CD4-positive, alpha-beta T cell treated with Interleukin-17A for 1 hour (primary cell): ENCODE measurements at regions not wholly inside any gene's neighbourhood (a gene's known extent, or its start where the extent isn't known, plus 50 kb on each side); places are given as distances from the start of the nearest gene placed in this dataset.
"Not testable (repeated sequence)": the region's sequence is repeated elsewhere in the genome, so short reads cannot be mapped to it uniquely, and the experiment has no call there.

Source experiments
- DNase-seq: peaks from one replicate; pipeline ENCODE4 v3.0.0-alpha.2; 2020

DNA sequence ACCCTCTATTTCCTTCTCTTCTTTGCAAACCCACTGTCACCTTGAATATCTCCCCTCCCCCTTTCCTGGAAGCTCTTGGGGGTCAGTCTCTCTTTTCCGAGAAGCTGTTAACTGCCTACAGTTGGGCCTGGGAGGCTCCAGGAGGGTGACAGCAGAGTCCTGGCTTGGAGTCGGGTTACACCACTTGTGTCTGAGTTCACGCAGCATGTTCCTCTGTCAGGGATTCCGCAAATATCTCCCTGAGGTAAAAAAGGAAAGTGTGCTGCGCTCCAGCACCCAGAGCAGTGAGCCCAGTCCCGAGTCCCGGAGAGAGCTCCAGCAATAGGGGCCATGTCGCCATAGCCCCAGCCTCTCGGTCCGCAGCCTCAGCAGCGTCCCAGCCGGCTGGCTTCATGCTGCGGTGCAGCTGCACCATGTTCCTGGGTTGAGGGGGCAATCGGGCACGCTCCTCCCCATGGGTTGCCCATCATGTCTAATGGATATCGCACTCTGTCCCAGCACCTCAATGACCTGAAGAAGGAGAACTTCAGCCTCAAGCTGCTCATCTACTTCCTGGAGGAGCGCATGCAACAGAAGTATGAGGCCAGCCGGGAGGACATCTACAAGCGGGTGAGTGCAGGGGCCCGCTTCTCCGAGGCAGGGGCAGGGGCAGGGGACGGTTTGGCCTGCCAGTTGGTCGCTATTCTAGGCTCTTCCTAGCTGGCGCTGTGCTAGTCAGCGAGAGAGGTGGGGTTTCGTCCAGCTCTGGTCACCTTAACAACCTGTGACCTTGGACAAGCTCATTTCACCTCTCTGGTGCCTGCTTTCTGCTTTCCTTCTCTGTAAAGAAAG is 101.3 kb upstream of the SEC22B start:
- DNase-seq = not testable (repeated sequence)

DNA sequence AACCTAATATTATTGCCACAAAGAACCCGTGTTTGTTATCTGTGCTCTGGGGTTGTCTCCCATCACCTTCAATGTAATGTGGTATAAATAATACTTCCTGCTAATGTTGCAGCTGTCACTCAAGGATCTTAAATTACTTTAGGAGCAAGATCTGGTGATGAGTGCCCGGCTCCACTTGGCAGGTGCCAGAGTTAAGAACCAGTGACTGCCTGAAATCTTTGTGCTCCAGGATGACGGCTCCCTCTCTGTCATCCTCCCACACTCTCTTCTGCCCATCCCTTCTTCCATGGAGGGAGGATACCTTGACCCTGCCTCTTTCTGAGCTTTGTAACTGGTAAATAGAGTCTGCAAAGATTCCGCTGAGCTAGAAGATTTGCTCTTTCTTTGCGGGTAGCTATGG is 100.4 kb upstream of the SEC22B start:
- DNase-seq = not testable (repeated sequence)

DNA sequence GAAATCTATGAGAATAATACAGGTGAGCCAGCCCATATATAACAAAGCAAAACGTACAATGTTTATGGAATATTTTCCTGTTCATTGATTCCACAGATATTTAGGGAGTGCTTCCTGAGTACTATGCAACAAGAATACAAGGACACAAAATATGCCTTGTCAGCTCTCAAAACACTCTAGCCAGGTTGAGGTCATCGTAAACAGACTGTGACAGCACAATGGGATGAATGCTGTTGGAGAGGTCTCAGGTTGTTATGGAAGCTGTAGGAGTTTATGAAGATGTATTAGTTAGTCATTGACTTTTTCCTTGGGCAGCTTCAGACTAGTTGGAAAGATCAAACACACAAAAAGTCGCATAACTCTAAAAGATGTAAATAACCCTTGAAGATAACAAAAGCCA is 98.1 kb upstream of the SEC22B start:
- not testable (repeated sequence) for DNase-seq

DNA sequence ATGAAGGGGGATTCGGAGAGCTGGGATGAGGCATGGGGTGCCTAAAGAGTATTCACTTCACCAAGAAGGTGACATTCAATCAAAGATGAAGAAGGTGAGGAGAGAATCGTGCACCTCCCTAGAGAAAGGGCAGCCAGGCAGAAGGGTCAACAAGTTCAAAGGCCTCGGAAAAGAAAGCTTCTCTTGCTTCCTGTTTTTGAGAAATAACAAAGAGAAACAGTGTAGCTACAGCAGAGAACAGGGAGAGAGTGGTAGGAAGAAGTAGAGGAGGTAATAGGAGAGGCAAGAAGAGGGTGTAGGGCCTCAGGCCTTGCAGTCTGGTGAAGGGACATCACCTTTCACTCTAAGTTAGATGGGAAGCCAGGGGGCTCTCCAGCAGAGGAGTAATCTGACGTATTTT is 97.0 kb upstream of the SEC22B start:
- DNase-seq = not testable (repeated sequence)

DNA sequence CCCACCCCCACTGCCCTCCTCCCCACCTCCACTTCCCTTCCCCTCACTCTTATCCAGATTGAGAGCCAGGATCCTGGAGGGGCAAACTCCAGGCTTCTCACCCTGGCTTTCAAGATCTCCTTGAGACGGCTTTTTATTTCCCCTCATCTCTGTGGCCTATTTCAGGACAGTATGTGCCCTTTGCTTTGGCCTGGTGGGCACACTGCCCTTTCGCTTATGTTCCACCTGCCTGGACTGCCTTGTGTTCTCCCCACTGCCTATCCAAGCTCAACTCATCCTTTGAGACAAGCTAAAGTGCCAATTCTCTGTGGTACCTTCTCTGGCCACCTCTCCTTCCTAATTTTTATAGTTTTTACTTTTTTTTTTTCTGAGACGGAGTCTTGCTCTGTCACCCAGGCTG is 95.9 kb upstream of the SEC22B start:
- DNase-seq = not testable (repeated sequence)

DNA sequence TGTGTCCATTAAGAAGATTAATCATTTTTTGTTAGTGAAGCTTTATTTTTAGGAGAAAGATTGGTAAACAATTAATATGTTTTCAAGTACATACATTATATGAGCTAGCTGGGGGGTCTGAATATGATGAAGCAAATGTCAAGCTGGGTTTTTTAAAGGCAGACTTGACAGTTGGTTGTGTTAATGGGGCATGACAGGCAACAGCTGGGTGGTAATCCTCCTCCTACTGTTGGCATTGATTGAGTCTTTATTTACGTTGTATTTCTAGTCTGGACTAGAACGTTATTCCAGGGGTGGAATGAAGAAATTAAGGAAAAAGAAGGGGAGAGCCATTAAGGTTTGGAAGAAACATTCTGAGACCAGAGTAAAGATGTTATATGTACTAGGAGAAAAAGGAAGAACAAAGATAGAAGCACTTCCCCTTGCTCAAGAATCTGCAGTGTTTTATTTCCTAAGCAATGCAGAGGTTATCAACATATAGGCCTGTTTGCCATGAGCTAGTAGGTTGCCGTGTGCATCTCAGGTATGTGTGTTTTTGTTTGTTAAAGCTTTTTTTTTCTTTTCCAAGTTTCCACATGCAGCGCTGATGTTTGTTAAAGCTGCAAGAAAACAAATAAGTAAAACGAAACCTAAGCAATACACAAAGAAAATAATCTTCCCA is 95.4 kb upstream of the SEC22B start:
- not testable (repeated sequence) for DNase-seq

DNA sequence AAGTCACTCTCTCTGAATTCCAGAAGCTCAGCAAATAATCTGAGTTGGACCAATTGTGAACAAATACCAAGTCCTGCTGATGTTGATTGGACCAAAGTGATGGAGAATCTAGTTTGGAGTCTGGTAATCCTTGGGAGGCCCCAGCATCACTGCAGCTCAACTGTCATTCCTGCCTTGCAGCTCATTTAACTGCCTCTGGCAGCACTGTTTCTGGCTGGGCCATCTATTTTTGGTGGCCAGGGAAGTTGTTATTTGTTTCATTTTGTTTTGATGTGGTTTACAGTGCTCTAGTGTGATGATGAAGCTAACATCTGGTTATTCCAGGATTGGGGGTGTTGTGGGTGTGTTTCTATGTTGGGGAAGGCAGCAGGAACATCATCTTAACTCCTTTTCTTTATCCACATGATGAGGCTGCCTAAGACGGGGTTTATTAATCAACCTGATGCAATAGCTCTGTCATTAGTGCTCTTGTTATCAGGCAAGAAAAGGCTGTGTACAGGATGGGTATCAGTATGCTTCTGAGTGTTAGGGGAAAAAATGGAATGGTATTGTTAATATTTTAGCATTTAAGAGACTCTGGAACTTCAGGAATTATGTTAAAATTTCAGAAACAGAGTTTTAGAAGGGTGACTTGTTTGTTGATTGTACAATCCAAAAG is 91.7 kb upstream of the SEC22B start:
- not testable (repeated sequence) for DNase-seq

DNA sequence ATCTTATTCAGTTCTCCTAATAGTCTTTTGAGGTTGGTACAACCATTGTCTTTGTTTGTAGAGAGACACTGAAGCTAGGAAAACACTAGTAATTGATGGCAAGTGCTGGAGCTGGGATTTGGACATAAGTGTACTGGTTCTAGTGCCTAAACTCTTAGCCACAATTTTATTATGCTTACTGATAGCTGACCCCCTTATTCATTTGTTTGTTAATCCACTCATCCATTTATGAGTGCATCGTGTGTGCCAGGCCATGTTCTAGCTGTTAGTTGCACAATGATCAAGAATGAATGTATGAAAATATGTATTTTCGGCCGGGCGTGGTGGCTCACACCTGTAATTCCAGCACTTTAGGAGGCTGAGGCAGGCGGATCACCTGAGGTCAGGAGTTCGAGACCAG is 88.2 kb upstream of the SEC22B start:
- DNase-seq = not testable (repeated sequence)

DNA sequence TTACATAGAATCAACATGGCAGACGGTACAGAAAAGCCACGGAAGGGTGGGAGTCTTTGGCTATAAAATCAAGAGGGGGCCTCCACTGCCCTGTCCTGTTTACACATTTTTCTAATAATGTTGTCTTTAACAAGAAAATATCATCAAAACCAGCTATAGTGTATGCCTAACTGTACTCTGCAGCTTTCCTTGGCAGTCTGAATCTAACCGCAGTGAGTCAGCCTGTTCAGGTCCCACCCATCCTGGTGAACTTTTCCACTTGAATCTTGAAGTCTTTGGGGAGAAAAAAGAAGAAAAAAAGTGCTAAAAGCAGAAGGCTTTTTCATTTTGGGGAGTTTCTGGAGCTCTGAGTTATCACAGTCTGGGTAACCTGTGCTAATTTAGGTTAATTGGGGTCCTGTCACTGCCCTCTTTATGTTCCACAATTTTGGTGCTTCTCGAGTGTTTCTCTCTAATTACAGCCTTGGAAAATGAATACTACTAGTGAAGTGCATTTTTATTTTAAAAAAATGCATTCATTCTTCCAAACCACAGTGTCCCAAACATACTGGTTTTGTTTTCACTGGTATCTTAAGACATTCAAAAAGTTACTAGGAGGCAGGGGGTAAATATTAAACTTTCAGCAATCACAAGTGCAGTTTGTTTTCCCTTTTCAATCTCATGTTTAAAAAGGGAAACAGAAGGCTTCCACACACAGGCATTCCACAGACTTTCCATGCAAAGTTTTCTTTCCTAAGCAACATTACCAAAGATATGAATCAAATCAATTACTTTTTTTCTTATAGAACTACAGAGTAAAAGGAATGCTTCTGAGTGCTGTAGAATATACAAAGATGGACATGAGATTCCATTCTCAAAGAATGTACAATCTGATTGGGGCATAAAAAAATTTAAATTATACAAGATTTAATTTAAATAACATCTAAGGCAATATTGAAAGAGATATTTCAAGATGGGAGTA is 86.8 kb upstream of the SEC22B start:
- not testable (repeated sequence) for DNase-seq

DNA sequence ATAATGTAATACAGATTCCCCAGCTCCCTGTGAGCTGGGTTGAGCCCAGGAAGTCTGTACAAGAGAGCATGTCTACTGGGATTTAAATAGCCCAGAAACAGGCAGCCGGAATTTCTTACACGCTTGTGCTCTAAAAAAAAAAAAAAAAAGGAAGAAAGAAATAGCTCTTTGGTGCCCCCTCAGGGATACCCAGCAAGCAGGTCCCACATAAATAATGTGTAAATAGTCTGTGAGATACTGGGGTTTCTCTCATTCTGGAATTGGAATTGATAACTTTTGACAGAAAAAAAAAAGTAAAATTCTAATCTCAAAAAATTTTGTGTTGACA is 81.4 kb upstream of the SEC22B start:
- not testable (repeated sequence) for DNase-seq

DNA sequence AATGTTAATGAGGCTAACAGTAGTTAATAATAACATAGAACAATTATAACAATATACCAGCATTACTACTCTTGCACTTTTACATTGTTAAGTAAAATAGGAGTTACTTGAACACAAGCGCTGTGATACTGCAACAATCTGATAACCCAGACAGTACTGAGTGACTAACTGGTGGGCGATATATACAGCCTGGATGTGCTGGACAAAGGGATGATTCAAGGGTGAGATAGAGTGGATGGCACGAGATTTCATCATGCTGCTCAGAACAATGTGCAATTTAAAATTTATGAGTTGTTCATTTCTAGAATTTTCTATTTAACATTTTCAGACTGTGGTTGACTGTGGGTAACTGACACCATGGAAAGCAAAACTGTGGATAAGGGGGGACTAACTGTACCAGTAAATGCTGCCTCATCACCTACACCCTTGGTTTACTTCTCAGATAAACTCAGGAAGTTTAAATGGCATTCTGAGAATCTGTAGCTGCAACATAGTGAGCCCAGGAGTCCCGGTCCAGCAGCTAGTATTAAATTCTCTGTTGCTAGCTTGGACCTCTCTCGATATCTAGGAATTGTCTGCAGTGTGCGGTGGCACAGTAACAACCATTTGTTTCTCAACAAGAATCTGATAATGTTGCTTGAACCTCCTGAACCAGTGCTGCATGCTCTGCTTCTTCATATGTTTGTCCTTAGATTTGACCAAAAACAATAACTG is 80.9 kb upstream of the SEC22B start:
- not testable (repeated sequence) for DNase-seq

DNA sequence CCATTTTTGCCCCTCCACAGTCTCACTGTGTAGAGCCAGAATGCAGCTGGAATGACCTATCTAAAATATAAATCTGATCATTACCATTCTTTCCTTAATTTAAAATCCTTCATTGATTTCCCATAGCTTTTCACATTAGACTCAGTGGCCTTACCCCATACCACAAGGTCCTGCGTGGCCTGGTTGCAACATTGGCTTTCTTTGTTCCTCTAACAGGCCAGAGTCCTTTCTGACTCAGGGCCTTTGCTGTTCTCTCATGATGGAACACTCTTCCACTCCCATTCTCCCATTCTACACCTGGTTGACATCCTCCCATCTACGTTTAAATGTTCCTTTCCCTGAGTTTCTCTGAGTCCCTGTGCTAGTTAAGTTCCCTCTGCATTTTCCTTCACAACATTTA is 74.4 kb upstream of the SEC22B start:
- not testable (repeated sequence) for DNase-seq

DNA sequence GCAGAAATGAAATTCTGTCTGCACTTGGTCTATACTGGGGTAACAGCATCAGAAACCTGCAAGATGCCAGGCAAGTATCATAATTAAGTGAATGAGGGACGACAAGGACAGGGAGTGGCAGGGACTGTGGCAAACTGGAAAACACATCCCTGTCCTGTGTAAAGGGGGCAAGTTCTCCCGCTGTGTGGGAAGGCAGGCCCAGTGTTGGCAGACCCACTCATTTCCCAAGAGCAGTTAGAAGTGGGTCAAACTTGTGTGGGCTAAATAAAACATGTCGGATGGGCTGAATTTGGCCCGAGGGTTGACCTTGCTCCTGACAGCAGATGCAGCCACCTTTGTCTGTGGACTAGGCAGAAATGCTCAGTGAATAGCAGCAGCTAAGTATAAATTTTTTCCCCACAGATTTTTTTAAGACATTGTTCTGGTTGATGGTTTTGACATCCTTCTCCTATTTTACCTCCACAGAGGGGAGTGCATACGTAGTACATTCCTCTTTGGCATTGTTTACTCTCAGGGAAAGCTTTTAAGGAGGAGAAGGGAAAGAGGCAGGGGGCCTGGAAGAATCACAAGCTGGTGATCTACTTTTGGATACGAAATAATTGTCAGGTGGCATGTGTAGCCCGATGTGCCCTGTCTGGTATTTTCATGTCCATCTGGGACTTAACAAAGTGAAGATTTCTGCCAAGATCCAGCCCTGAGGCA is 72.6 kb upstream of the SEC22B start:
- not testable (repeated sequence) for DNase-seq

DNA sequence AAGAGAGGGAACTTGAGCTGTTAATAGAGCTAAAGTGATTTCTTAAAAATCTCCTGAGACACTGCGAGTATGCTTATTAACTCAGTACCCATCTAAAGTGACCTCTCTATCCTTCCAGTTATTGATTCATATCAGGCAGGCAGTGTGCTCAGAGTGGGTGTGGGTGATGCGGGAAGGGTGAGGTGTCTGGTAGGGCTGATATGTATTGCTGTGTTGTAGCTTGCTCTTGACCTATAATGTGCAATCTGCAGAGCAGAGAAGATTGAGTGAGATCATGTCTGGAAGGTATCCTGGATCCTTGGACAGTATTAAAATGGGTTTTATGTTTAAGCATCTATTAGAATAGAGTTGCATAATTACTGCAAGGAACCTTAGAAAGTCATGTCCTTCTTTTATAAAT is 71.9 kb upstream of the SEC22B start:
- DNase-seq = not testable (repeated sequence)

DNA sequence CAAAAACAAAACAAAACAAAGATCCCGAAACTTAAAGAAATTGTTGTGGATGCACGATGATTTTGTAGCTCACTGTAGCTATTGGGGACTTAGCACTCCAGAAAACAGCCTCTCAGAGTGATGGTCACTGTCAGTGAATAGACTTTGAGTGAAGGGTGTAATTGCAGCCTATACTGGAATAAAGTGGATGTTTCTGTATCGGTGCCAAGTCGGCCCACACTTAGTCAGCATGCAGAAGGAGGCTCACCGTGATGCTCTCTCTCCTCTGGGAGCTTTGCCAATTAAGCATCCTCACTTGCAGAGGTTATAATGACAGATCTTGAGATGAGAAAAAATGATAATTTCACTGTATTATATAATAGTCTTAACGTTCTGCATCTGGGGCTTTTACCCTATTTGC is 67.5 kb upstream of the SEC22B start:
- DNase-seq = not testable (repeated sequence)

DNA sequence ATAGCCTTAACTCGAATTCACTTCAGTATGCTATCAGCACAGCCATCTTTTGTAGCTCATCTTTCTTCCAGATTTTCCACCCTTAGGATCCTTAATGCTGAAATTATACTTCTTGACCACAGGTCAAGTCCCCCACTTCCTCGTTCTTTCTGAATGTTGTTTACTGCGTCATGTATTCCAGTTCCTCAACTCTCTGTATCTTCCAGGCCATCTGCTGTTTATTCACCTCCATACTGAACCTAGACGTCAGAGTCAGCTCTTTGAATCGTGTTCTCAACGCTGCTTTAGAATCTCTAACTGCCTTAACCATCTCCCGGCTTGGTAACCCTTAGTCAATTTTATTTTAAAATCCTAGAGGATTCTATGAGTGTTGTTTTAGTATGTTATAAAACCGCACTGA is 66.3 kb upstream of the SEC22B start:
- not testable (repeated sequence) for DNase-seq

DNA sequence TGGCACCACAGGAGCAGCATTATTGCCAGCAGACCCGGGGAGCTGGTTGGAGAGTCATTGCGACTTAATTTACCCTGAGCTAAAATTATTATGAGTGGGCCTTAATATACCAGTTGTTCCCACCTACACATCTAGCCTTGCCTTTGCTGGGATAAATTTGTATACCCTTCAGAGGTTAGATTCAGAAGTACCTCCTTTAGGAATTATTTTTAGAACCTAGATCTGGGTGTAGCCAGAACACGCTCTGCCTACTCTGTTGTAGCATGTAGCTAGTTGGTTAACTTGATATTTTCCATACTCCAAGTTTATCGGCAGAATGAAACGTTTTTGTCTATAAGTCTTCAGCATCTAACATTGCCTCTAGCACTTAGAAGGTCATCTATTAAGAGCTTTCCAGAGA is 65.5 kb upstream of the SEC22B start:
- not testable (repeated sequence) for DNase-seq

DNA sequence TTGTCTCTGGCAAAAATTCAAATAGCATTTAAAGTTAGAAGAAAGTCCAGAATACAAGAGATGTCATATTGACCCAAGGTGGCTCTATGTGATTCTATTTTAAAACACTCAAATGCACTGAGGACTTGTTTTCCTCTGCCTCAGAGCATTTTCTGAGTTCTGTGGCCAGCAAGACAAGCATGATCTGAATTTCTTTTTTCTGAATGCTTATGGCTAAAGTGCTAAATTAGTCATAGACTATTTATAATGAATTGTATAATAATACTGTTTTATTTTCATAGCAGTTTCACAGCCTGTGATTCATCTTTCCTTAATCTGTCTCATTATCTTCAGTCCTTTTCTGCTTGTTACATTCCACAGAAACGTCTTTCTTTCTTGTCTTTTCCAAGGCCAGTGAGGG is 63.9 kb upstream of the SEC22B start:
- DNase-seq = not testable (repeated sequence)

DNA sequence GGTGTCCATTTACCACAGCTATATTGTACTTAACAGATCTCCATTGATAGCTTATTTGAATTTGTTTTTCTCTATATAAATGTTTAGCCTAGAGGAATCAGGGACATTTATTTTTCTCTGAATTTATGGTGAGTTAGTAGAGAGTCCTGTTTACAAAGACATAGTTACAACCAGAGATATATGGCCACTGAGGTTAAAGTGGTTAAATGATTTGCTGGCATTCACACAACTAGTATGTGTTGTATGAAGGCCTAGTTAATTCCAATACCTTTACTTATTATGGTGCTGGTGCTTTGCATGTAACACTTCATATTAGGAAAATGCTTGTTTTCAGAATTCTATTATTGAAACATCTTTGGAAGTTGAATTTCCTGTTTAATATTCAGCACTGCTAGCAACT is 63.0 kb upstream of the SEC22B start:
- not testable (repeated sequence) for DNase-seq

DNA sequence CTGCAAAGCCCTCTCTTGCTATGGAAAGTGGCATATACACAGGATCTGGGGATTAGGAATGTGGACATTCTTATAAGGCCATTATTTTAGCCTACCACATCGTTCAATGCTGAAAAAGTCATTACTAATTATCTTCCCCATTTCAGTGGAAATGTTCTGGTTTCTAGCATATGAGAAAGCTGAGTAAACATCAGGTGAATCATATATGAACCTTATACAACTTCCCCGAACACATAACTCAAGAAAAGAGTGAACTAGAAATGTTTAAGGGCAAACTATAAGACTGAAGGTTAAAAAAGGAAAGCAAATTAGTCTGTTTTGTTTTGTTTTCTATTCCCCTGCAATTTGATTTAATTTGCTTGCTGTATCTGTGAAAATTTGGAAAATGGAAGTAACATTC is 62.5 kb upstream of the SEC22B start:
- DNase-seq = not testable (repeated sequence)

DNA sequence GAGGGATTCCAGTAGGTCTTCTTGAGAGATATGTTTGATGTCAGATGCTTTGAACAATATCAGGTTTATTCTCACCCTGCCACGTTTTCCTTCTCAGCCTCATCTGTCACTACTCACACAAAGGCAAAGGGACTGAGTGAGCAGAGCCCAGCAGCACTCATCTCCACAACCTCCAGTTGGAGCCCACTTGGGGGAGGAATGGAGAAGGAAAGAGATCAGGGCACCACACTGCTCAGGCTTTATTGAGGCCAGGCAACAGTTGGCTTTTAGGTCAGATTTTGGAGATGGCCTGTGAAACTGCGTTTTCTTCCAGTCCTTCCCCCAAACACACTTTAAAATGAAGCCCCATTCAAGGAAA is 57.3 kb upstream of the SEC22B start:
- not testable (repeated sequence) for DNase-seq
